ENCODE measurements at regions not wholly inside any gene's neighbourhood (a gene's known extent, or its start where the extent isn't known, plus 50 kb on each side); places are given as distances from the start of the nearest gene placed in this dataset.
"Not testable (repeated sequence)": the region's sequence is repeated elsewhere in the genome, so short reads cannot be mapped to it uniquely, and the experiment has no call there.

DNA sequence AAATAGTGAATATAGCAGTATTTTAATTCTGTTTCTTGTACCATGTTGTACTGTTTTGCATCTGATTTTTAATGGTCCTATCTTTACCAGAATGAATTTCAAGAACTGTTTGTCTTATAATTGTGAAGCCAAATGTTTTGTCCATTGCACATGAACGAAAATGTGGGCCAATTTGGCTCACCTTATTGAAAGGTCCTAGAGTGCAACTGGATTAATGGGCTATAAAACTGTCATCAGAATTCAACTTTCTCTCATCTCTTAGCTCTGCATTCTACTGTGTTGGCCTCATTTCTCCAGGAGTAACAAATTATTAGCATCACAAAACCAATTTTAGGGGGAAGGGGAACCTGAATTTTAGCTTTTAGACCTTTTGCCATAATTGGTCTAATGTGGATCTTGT lies 179.4 kb upstream of the NUDT12 start:
- DNase-seq = no peak

DNA sequence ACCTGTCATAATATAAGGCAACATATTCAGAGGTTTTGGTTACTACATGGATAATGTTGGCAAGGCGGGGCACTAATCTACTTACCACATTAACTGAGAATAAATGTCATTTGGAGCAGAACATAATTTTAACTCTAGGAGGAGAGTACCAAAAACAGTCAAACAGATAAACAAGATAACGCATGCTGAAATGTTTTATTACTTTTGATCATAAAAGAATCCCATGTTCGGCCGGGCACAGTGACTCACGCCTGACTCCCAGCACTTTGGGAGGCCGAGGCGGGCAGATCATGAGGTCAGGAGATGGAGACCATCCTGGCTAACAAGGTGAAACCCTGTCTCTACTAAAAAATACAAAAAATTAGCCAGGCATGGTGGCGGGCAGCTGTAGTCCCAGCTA lies 173.8 kb upstream of the NUDT12 start:
- DNase-seq = not testable (repeated sequence)

DNA sequence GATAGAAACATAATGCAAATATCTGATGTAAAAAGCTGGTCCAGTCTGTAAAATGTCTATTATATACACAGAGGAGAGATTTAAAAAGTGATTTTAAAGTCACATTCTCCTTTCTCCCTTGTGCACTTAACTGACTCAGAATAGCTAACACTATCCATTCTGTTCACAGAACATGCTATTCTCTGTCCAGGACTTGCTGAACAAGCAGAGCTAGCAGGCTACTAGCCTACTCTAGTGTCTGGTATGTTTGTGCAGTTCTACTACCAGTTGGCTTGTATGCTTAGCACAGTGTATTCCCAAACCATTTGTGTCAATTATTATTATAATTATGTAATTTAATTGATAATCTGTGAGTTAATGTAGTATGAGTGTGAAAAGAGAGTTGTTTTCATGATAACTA lies 161.7 kb upstream of the NUDT12 start:
- no peak for DNase-seq

DNA sequence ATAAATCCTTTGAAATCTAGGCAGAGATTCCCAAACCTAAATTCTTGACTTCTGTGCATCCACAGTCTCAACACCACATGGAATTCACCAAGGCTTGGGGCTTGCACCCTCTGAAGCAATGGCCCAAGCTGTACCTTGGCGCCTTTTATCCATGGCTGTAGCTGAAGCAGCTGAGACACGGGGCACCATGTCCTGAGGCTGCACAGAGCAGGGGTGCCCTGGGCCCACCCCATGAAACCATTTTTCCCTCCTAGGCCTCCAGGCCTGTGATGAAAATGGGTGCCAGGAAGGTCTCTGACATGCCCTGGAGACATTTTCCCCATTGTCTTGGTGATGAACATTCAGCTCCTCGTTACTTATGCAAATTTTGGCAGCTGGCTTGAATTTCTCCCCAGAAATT lies 158.6 kb upstream of the NUDT12 start:
- DNase-seq = no peak

DNA sequence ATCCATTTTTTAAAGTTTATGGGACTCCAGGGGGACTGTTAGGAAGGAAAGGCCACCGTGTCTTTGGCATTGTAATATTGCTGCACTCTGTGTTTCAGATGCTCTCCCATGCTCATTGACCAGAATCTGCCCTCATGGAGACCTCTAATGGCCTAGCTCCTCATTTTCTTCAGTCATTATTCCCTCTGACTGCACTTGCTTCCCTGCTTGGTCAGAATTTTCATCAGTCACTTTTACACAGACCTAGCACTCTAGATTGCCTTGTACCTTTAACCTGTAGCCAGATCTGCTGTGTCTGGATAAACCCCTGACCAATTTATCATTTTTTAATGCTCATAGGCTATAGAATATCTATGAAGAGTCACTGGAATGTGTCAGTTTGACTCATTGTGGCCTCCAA lies 155.5 kb upstream of the NUDT12 start:
- DNase-seq = no peak

DNA sequence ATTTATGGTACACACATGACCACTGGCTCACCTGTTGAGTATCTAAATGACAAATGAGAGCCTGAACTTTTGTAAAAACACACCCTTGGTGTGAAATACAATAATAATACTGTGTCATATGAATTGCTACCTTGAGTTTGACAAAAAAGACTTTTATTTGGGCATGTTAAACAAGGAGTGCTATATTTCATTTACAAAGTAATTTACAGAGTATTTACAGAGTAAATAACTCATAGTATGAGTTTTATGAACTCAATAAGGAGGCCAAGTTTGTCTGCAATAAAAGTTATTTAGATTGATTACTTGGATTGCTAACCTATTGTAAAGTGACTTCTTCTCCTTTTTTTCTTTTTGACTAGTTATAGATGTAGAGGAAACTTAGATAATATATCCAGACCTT lies 146.0 kb upstream of the NUDT12 start:
- no peak for DNase-seq

DNA sequence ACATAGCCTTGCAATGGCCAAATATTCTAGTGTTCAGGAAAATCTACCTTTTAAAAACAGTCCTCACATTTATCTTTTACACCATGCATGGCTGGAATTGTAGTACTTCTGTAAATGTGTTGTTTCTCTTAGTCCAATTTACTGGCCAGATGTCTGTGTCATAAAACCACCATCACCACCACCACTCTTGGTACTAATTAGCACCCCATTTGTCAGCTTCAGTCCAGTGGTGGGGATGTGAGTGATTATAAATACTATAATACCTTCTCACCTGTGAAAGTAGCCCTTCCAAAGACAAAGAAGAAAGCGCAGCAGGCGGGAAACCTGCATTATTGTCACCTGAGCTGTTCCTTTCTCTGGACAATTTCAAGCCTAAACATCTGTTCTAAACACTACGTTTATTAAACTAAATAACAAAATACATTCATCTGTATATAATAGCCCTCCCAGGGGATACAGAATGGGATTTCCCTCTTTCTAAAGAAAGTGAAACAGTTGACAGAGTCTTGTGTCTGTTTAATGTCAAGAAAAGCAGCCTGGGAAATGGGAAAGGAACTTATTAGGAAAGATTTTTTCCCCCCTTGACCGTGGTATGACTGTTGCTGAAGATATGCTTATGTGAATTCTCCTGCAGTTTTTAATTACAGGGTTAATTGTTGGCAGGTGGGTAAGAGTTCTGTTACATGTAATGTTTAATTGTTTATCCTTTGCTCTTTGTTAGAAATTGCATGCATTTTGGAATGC lies 144.5 kb upstream of the NUDT12 start:
- no peak for DNase-seq

DNA sequence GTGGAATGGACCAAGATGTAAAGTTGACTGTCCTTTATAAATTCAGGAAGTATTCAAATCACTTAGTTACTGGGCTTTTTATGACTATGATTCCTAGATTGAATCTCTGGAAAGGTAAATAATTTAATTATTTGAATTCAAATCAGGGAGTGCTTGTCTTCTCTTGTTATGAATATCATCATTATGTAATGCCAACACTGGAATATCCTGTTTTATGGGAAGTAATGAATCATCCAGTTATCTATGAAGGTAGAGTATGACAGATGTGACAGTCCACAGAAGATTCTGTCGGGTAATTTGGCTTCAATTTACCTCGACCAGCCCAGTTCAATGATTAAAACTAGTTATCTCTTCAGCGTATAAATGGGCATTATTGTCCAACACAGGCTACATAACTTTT lies 141.0 kb upstream of the NUDT12 start:
- no peak for DNase-seq

DNA sequence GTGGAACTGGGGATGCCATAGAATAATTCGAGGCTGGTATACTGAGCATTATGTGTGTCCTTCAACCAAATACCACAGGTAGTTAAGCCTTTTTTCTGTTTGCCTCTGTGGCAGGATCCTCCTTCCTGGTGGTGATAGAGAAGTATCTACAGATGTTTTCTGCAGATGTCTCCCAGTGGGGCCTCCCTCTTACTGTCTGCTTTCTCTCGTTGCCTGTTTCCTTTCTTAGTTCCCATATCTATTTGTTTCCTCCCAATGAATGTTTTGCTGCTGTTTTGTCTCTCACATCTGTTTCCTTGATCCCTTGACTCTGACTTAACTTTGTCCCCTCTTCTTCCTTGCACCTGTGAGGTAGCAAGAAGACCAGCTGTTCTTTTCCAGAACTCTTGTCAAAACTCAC lies 130.9 kb upstream of the NUDT12 start:
- DNase-seq = no peak

DNA sequence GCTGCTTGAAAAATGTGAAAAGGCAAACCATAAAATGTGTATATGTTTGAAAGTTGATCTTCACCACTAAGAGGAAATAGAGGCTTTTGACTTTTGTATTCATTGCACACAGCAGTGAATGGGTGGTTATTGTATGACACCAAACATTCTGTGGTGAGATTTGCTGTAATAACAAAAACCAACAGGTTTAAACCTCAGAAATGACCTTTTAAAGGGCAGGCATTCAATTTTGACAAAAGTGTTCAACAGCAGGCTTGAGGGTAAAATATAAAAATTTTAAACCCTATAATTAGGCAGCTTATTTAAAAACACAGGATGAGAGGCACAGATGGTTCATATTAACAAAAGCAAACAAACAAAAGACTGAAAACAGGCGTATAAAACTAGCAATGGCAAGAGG lies 128.1 kb upstream of the NUDT12 start:
- no peak for DNase-seq

DNA sequence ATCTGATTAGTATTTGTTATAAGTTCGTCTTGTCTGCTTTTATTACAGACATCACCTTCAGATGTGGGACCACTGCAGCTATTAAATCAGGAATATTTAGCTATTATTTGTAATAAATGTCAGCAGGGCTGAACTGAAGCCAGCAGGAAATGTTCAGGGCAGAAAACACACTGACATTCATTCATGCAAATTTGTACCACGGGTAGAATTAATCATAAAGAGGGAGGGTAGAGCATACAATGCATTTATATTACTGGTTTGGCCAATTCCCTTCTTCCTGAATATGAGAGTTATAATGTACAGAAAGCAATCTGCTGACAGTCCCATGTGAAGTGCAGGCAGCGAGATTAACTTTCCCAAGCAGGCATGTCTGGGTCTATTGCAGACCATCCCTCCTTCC lies 117.3 kb upstream of the NUDT12 start:
- no peak for DNase-seq

DNA sequence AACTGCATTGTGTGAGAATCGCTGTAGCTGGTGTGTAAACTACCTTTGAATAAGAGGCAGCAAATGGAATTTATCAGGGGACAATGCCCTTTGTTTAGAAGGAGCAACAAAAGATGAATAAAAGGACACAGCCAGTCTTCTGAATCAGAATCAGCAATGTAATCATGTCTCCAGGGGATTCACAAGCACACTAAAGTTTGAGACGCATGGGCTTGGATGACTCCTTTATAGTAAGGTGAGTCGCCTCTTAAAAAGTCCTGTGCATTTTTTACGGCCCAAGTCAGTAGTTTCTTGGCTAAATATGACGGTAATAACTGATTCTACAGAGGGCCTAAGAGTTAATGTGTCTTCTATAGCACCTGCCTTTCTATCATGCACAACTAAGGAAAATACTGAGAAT lies 113.6 kb upstream of the NUDT12 start:
- DNase-seq = not testable (repeated sequence)

DNA sequence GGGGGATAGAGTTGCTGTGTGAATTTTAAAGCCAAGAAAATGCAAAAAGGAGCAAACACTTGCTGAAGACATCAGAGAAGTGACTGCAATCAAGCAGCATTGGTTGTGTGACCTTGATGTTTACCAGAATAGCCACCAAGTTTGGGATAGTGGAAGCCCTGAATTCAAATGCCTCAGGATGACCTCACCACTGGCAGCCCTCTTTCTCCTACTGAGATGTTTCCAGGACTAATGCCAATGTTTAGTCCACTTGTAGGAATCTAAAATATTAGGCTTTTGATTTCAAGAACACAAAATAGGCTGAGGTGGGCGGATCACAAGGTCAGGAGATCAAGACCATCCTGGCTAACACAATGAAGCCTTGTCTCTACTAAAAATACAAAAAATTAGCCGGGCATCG lies 112.2 kb upstream of the NUDT12 start:
- no peak for DNase-seq

DNA sequence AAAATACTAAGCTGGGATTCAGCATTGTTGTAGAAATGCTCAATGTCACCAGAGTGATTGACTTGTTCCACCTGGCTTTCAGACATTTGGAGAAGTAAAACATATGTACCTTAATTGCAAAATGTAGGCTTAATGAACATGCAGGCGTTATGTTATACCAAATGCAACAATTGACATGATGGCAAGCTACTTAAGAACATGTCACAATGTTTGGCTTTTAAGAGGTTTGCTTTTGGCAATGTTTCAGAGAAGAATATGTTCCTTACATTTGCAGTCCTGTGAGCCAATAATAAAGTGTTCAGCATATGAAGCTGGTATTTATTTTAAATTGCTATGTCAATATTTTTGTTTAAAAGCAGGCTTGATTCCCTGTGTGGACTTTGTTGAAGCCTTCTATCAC lies 111.7 kb upstream of the NUDT12 start:
- DNase-seq = no peak

DNA sequence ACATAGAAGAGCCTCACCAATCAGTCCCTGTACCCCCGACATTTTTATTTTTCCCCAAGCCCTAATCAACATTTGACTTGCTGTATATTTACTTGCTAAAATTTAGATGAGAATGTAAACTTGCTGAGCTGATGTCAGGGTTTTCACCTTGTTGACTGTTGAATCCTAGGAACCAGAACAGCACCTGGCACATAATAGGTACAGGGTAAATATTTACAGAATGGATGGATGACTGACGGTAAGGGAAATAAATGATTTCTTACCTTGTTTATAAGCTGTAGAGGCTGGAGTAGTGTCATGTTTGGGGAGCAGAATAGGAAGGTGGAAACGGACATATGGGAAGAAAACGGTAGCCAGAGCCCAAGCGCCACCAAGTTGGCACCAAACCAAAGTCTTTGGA lies 107.0 kb upstream of the NUDT12 start:
- no peak for DNase-seq

DNA sequence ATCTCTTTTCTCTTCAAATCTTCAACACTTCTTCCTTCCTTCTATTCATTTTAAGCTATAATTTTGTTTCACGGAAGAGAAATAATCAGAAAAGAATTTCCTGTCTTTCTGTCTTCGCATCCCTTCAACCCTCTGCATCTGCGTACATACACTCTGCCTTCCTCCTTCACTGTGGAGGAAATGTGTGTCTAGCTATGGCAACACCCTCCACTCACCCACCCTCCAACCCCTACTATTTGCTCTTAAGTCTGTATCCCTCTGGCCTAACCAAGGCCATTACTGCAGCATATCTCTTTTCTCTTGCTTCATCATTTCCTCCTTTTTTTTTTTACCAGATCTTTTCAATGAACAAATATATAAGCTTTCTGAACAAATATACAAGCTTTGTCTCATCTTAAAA lies 105.7 kb upstream of the NUDT12 start:
- DNase-seq = no peak

DNA sequence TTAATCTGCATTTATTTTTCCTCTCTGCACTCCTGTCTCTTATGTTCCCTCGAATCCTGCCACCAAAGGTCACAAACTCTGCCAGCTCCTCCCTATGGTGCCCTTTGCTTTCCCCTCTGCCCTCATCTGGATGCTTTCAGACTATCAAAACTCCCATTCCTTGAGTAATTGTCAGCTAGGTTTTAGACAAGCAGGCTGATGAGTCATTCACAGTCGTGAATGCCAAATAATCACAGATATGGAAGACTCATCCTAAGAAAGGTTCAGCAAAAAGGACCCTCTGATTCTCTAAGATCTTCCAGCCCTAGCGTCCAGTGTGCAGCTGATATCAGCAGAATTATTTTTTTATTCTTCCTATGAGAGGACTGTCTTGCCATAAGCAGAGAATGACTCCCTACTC lies 104.5 kb upstream of the NUDT12 start:
- no peak for DNase-seq

DNA sequence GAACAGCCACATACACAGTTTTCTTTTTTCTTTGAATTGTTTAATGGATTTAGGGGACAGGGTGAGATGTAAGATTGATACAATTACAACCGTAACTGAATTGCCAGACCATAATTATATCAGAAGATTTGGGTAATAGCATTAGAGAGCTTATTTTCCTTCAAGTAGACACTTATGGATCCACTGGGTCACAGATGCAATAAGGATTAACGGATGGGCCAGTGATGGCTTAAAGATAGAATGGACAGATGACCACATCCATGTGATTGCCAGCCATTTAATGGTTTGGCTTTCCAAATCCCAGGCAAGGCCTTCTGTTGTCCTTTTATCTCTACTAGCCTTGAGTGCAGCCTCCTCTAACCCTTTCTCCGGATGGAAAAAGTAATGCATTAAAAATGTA lies 94.7 kb upstream of the NUDT12 start:
- DNase-seq = no peak

DNA sequence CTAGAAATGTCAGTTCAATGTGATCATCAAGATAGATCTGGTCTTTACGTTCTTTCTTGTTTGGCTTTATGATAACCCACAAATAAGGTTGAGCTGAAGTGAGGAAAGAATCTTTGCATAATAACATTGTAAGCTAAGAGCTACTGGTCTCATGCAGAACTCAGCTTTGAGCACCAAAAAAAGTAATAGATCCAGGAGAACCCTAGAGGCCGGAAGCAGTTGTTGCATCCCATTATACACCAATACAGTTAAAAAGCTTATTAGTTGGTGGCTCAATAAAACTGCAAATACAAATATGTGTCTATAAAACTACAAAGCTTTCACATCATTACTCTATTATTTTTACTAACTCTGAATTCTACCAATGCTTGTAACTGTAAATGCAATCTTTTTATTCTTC lies 85.5 kb upstream of the NUDT12 start:
- no peak for DNase-seq

DNA sequence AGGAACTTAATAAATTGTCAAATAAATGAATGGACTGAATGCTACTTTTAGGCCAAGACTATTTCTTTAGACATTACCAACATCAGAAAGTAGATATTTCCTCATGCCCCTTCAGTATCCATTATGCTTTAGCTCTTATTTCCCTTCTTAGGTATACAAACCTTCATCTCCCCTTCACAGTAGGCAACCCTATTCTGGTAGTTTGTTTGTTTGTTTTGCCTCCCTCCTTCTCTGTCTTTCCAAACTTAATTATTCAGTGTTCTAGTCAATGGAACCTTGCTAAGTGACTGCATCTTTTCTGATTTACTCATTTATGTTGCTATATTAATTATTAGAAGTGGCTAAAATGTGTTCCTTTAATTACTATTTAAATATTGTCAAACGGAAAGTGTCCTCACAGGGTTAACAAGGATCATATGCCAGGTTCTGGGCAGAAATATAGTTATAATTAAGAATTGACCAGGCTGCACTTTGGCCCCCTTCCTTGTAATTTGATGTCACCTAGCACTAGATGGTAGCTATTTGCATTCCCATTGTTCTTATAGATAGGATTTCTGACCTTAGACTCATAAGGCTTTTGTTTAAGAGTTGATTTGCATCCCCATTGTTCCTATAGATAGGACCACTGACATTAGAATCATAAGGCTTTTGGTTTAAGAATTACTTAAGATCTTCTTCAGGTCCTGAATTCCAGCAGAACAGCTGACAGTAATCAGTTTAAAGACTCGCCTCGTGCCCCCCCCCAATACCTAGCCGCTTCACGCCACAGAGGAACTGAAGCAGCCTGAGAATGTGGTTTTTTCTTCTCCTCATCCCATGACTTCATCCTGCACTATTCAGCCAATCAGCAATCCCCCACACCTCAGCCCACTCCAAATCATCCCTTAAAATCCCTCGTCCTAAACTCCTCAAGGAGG lies 84.4 kb upstream of the NUDT12 start:
- no peak for DNase-seq

DNA sequence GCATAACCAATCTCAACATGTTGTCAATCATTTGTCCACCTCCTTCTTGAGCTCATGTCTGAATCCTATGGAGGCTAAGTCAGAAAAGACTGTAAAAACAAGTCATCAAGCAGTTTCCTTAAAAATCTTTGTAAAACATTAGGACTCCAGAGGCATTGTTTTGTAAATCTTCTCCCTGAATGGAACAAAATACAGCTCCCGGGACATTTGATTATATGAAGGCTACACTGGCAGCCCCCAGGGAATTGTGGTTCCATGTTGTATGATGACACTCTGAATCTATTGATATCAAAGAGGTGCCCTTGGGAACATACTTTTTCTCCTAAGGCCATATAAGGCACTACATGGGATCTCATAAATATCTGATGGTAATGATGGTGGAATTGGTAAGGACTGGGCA lies 83.2 kb upstream of the NUDT12 start:
- DNase-seq = no peak

DNA sequence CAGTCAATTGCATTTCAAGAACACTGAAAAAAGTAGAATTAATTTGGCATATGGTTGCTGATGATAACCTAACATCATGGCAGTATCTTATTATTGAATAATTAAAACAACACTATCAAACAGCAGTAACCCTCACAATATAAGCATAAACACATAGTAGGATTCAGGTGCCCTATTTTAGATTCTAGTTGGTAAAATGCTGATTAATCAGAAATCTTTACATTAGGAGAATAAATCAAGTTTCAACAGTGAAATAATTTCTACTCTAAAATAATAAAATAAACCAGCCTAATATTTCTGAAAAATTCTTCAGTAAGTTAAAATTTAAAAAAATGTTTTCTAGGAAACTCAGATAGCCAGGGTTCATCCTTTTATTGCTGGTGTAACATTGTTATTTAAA lies 76.4 kb upstream of the NUDT12 start:
- no peak for DNase-seq

DNA sequence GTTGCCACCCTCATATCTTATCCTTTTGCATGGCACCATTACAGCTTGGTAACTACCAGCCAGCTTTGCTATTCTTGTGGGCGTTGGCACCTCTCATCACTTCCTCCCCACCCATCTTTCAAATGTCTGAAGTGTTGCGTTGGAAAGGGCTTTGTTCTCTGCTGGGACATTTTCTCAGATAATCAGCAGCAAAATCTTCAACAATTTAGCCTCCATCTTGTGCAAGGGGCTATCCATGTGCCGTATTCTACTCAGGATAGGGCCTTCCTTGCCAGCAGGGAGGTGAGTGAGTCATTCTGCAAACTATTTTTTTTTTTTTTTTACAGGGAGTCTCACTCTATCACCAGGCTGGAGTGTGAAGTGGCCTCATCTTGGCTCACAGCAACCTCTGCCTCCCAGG lies 62.1 kb upstream of the NUDT12 start:
- no peak for DNase-seq

DNA sequence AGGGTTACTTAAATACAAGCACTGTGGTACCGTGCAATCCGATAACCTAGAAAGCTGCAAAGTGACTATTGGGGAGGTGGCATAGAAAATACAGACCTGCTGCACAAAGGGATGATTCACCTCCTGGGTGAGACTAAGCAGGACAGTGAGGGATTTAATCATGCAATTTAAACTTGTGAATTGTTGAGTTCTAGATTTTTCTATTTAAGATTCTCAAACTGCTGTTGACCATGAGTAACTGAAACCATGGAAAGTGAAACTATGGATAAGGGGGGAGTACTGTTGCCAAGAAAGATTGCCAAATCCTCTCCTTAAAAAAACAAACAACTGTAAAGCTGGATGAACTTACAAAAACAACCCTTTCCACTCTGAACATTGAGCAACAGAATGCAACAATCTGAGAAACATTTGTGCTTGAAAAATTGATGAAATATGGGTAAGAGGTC lies 61.5 kb upstream of the NUDT12 start:
- no peak for DNase-seq

Data from activated gamma-delta T cell (primary cell).